Naive thymus-derived CD8-positive, alpha-beta T cell (primary cell): ENCODE measurements at regions not wholly inside any gene's neighbourhood (a gene's known extent, or its start where the extent isn't known, plus 50 kb on each side); places are given as distances from the start of the nearest gene placed in this dataset.
"Not testable (repeated sequence)": the region's sequence is repeated elsewhere in the genome, so short reads cannot be mapped to it uniquely, and the experiment has no call there.

Experiments
- ATAC-seq, 2 donors: fragments of 150-1000 bp; cut with Tn5 transposase in 1 of 2; sonication (Bioruptor Pico), chemical (Tn5 transposase) in 1 of 2; 1 replicate in 1 of 2; 2 replicates in 1 of 2; pipeline ENCODE4 v1.10.0; 2021; ENCODE audit warnings: mild to moderate bottlenecking in 2 of 2, moderate library complexity in 2 of 2
- POLR2A ChIA-PET: fragments of 350-600 bp; sonication (Branson Sonifier 250); formaldehyde crosslinking; loops from one replicate; lab custom pipeline; 2021; ENCODE audit warnings: antibody characterized with exemption; lab: Charles Lee
- DNase-seq, 10 donors: peaks; one replicate each; pipeline versions ENCODE4 v3.0.0 to v3.0.0-alpha.2; 2020 to 2022
- H3K27ac Mint-ChIP-seq, 10 donors: one replicate each; pipeline ENCODE4 v1.8.0; 2020 to 2022; ENCODE audit warnings: mild to moderate bottlenecking in 10 of 10, mixed read lengths in 10 of 10, moderate library complexity in 4 of 10, inconsistent platforms in 1 of 10
- H3K27me3 Mint-ChIP-seq, 5 donors: one replicate each; pipeline ENCODE4 v1.8.0; 2021 to 2022; ENCODE audit warnings: mixed read lengths in 5 of 5
- H3K36me3 Mint-ChIP-seq, 3 donors: one replicate each; pipeline ENCODE4 v1.8.0; 2020 to 2022; ENCODE audit warnings: mixed read lengths in 3 of 3, mild to moderate bottlenecking in 2 of 3, inconsistent platforms in 1 of 3
- H3K4me1 Mint-ChIP-seq, 4 donors: one replicate each; pipeline ENCODE4 v1.8.0; 2021 to 2022; ENCODE audit warnings: mixed read lengths in 4 of 4
- H3K4me3 Mint-ChIP-seq, 10 donors: one replicate each; pipeline ENCODE4 v1.8.0; 2020 to 2022; ENCODE audit warnings: mild to moderate bottlenecking in 10 of 10, mixed read lengths in 10 of 10, moderate library complexity in 6 of 10, inconsistent platforms in 1 of 10
- H3K9me3 Mint-ChIP-seq, 9 donors: one replicate each; pipeline ENCODE4 v1.8.0; 2020 to 2022; ENCODE audit warnings: mixed read lengths in 9 of 9, mild to moderate bottlenecking in 3 of 9, inconsistent platforms in 1 of 9, moderate library complexity in 1 of 9

DNA sequence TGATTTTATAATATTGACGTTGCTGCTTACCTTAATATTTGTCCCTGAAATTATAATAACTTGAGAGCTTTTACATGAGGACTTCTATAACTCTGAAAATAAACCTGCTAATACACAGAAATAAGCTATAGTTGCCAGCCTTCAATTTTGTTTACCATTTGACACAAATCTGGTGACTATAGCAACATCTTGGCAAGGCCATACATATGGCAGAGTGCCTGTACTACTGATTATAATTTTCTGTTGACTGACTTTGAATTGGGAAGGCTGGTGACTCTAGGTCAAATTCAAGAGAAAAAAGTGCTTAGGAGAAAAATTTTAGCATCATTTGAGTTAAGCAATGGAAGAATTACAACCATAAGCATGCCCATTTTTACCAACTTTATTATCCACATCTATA, 581.4 kb upstream of the PTPRD start:
- H3K4me3 Mint-ChIP-seq = no peak overlapping the region
- peaks cover 3 to 35% (median 17%) of the 10 kb centered on the region in 9 donors for H3K9me3 Mint-ChIP-seq
- no peak overlapping the region for H3K27ac Mint-ChIP-seq
- ATAC-seq = no peak
- POLR2A ChIA-PET = no interaction called here
- no peaks in the 10 kb centered on the region for H3K4me1 Mint-ChIP-seq
- no peaks in the 10 kb centered on the region for H3K27me3 Mint-ChIP-seq
- DNase-seq = no peak
- H3K36me3 Mint-ChIP-seq = no peaks in the 10 kb centered on the region

DNA sequence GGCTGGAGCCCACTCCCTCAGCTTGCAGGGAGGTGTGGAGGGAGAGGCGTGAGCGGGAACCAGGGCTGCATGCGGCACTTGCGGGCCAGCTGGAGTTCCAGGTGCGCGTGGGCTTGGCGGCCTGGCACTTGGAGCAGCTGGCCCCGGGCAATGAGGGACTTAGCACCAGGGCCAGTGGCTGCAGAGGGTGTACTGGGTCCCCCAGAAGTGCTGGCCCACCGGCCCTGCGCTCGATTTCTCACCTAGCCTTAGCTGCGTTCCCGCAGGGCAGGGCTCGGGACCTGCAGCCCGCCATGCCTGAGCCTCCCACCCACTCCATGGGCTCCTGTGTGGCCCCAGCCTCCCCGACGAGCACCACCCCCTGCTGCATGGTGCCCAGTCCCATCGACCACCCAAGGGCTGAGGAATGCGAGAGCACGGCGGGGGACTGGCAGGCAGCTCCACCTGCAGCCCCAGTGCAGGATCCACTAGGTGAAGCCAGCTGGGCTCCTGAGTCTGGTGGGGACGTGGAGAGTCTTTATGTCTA, 584.1 kb upstream of the PTPRD start:
- H3K27me3 Mint-ChIP-seq, POLR2A ChIA-PET, H3K36me3 Mint-ChIP-seq, H3K27ac Mint-ChIP-seq, H3K4me3 Mint-ChIP-seq, ATAC-seq, H3K4me1 Mint-ChIP-seq, DNase-seq: not testable (repeated sequence)
- H3K9me3 Mint-ChIP-seq = peaks cover 4 to 22% (median 10%) of the 10 kb centered on the region in 9 donors

DNA sequence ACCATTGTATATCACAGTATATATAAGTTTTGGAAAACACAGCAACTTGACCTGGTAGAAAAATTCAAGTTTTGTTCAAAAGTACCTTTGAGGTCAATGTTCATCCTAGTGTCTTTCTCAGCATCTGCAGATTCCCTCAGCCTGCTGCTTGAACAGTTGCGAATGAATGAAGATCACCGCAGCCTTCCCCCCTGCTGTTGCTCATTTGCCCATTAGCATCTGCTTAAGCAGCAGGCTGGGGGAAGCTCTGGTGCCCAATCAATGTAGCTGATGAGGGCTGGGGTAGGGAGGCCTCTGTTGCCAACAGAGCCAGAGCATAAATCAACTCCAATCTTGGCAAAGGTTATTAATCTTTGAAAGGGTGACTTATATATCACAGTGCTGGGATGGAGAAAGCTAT, 586.5 kb upstream of the PTPRD start:
- ATAC-seq = no peak
- no peak overlapping the region for H3K4me3 Mint-ChIP-seq
- H3K36me3 Mint-ChIP-seq = no peaks in the 10 kb centered on the region
- no peaks in the 10 kb centered on the region for H3K4me1 Mint-ChIP-seq
- H3K27ac Mint-ChIP-seq = no peak overlapping the region
- no peaks in the 10 kb centered on the region for H3K27me3 Mint-ChIP-seq
- H3K9me3 Mint-ChIP-seq = peaks cover 0 to 28% (median 12%) of the 10 kb centered on the region in 9 donors
- POLR2A ChIA-PET = no interaction called here
- DNase-seq = no peak

DNA sequence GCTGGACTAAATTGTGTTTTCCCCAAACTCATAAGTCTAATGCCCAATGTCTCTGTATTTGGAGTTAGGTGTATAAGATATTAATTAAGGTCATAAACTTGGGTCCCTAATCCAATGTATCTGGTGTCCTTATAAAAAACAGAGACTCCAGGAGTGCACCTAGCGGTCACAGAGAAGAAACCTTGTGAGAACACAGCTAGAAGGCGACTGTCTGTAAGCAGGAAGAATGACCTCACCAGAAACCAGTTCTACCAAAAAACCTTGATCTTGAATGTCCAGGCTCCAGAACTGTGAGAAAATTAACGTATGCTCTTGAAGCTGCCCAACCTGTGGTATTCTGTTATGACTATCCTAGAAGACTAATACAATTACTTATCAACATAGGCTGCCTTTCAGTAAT, 591.7 kb upstream of the PTPRD start:
- H3K27me3 Mint-ChIP-seq = no peaks in the 10 kb centered on the region
- no peaks in the 10 kb centered on the region for H3K4me1 Mint-ChIP-seq
- POLR2A ChIA-PET = no interaction called here
- ATAC-seq (no peak), DNase-seq (no peak)
- H3K4me3 Mint-ChIP-seq = no peak overlapping the region
- H3K9me3 Mint-ChIP-seq = peaks cover 0 to 21% (median 10%) of the 10 kb centered on the region in 9 donors
- H3K27ac Mint-ChIP-seq = no peak overlapping the region
- no peaks in the 10 kb centered on the region for H3K36me3 Mint-ChIP-seq

DNA sequence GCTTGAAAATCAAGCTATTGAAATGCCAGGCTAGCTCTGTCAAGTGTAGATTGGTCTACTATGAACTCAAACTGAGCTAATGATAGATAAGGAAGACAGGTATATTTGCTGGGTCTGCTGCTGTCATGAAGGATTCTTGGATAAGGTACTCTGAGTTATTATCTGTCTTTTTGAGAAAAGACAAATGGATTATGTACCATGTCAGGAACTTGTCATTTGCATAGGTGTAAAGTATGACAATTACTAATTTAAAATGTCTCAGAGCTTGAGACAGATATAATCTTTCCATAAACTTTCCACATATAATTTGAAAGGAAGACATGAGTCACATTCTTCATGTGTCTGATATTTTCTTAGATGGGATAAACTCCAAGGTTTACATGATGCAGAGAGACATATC, 594.1 kb upstream of the PTPRD start:
- POLR2A ChIA-PET = no interaction called here
- Mint-ChIP-seq H3K36me3 (no peaks in the 10 kb centered on the region), H3K9me3 (peaks cover 3 to 22% (median 10%) of the 10 kb centered on the region in 9 donors), H3K27ac (no peak overlapping the region), H3K27me3 (no peaks in the 10 kb centered on the region), H3K4me3 (no peak overlapping the region), H3K4me1 (no peaks in the 10 kb centered on the region)
- DNase-seq = no peak
- no peak for ATAC-seq

DNA sequence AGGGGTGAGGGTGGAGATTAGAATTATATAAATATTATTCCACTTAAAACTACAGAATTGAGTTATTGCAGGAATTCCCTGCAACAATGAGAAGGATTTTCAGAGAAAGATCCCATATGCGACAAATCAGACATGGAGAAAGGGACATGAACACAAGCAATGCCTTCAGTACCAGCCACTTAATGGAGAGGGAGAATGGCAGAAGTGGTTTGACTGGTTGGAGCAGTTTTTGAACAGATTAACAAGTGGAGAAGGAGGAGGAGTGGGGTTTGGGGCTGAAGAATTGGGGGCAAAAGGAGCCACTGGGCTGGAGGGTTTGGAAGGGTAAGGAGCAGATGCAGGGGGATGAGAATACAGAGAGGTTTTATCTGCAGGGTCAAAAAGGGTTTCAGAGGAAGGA, 620.9 kb upstream of the PTPRD start:
- no peak for ATAC-seq
- H3K4me3 Mint-ChIP-seq = no peak overlapping the region

DNA sequence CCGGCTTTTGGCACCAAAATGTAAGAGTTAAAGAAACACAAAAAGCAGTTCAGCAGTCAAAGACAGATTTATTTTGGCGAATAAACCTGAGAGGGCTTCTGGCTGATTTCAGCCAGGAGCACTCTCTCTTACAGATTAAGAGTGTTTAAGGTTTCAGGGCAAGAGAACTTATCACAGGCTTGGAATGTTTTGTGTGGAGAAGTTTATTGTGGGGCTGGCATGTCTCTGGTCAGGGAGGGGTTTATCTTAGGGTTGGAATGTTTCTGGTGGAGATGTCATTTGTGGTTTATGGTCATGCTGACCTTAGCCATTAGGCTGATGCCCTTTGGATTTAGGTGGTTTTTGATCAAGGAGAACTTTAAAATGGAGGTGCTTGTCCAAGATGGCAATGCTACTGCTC, 622.3 kb upstream of the PTPRD start:
- Mint-ChIP-seq H3K9me3 (peaks cover 6 to 58% (median 34%) of the 10 kb centered on the region in 9 donors), H3K27me3 (no peaks in the 10 kb centered on the region), H3K4me3 (no peak overlapping the region), H3K27ac (no peak overlapping the region), H3K36me3 (no peaks in the 10 kb centered on the region), H3K4me1 (no peaks in the 10 kb centered on the region)
- DNase-seq (no peak), ATAC-seq (no peak)
- POLR2A ChIA-PET = no interaction called here

More for the DNA sequence above, 620.9 kb upstream of the PTPRD start:
- Mint-ChIP-seq H3K4me1 (no peaks in the 10 kb centered on the region), H3K27me3 (no peaks in the 10 kb centered on the region), H3K27ac (no peak overlapping the region), H3K36me3 (no peaks in the 10 kb centered on the region), H3K9me3 (peaks cover 6 to 62% (median 31%) of the 10 kb centered on the region in 9 donors)
- DNase-seq = no peak
- POLR2A ChIA-PET = no interaction called here

DNA sequence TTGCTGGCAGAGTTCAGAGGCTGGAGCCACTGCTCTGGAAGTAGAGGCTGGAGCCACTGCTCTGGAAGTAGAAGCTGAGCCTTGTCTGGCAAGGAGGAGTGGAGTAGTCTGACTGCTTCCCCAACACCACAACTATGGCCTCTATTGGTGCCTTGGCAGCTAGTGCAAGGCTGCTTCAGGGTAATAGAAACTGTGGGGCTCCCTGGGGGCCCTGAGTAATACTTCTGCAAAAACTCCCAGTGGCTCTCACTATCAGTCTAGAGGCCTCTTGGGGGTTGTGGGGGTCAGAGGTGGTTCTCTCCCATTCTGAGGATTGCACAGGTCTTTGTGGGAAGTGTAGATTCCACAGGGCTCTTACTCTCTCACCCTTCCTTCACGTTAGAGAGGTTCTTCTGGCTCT, 629.0 kb upstream of the PTPRD start:
- H3K27me3 Mint-ChIP-seq = no peaks in the 10 kb centered on the region

DNA sequence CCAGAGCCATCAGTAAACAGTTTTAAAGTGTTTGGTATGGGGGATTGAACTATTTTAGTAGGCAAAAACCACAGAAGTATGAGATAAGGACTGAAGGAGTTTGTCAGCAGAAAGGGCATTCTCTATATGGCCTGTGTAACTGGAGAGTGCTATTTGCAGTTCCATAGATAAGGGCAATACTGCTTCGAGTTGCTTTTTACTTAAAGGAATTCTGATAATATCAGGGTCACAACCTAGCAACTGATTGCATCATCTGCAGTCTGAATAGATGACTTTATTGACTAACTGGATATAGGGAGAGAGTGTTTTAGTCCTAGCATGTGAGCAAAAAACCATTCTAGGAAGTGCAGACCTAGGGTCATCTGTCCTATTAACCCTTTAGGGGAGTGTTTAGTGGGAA, 645.2 kb upstream of the PTPRD start:
- Mint-ChIP-seq H3K27ac (no peak overlapping the region), H3K4me1 (peaks cover 0 to 2% (median 0%) of the 10 kb centered on the region in 4 donors), H3K27me3 (no peaks in the 10 kb centered on the region), H3K36me3 (peaks cover 0 to 8% (median 0%) of the 10 kb centered on the region in 3 donors), H3K9me3 (peaks cover 0 to 49% (median 18%) of the 10 kb centered on the region in 9 donors), H3K4me3 (no peak overlapping the region)
- POLR2A ChIA-PET = no interaction called here
- DNase-seq (no peak), ATAC-seq (no peak)

More for the DNA sequence above, 629.0 kb upstream of the PTPRD start:
- no peaks in the 10 kb centered on the region for H3K4me1 Mint-ChIP-seq
- no peak overlapping the region for H3K27ac Mint-ChIP-seq
- H3K9me3 Mint-ChIP-seq = peaks cover 13 to 52% (median 19%) of the 10 kb centered on the region in 9 donors
- no peak overlapping the region for H3K4me3 Mint-ChIP-seq
- DNase-seq (no peak), ATAC-seq (no peak)
- POLR2A ChIA-PET = no interaction called here
- H3K36me3 Mint-ChIP-seq = peaks cover 0 to 14% (median 0%) of the 10 kb centered on the region in 3 donors

DNA sequence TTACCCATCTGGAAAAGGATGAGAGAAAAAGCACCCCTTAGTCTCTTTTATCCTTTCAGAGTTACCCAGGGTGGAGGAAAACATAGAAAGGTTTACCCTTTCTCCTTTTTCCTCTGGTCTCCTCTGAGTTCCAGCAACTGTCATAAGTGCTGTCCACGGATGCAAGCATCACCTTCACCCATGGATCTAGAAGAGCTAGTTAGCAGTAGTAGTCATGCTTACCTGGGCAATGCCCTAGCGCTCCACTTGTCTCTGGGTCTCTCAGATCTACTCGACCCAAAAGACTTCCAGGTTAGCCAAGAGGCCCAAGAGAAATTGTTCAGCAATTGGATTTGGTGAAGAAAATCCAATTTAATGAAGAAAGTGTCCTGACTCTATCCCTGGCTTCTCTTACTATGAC, 656.2 kb upstream of the PTPRD start:
- no peak overlapping the region for H3K4me3 Mint-ChIP-seq
- H3K4me1 Mint-ChIP-seq = no peaks in the 10 kb centered on the region
- ATAC-seq = no peak
- H3K36me3 Mint-ChIP-seq = peaks cover 0 to 6% (median 0%) of the 10 kb centered on the region in 3 donors
- POLR2A ChIA-PET = no interaction called here
- H3K27me3 Mint-ChIP-seq = no peaks in the 10 kb centered on the region
- DNase-seq = no peak
- peaks cover 0 to 35% (median 15%) of the 10 kb centered on the region in 9 donors for H3K9me3 Mint-ChIP-seq
- H3K27ac Mint-ChIP-seq = no peak overlapping the region

DNA sequence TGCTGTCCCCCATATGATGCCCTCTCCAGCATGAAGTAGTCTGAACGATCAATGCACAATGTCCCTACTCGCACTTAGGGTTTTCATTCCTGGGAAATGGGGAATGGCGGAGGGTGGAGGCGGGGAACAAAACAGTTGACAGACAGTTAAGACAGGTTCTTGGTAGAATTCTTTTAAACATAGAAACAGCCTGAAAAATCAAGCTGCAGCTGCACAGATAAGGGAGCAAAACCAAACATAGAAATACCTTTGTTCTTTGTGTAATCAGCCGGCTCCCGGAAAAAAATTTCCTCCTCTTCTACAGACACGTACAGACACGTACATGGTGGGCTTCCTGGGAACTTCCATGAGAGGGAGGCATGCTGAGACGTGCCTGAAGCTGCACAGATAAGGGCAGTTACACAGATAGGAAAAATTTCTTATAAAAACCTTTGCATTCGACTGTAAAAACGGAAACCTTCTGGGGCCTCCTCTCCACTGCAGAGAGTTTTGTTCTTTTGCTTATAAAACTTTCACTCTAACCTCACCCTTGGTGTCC, 662.4 kb upstream of the PTPRD start:
- Mint-ChIP-seq H3K27me3 (no peaks in the 10 kb centered on the region), H3K36me3 (peaks cover 0 to 6% (median 0%) of the 10 kb centered on the region in 3 donors), H3K9me3 (peaks cover 0 to 28% (median 8%) of the 10 kb centered on the region in 9 donors), H3K27ac (no peak overlapping the region), H3K4me1 (no peaks in the 10 kb centered on the region), H3K4me3 (no peak overlapping the region)
- POLR2A ChIA-PET = no interaction called here
- DNase-seq (no peak), ATAC-seq (no peak)

DNA sequence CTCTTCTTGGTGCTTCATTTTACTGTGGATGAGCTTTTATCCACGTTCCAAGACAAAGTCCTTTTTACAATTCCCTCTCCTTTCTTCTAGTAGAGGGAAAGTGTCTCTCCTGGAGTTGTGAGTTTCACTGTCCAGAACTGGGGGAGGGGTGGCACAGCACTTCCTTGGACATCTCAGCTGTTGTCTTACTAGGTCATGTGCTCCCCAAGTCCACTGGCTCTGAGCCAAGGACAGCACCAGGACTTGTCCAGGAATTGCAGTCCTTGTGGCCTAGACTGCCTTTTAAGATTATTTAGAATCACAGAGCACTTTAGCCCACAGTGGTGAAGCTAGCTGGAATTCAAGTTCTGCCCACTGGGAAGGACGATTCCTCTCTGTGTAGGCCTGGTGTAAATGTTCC, 700.2 kb upstream of the PTPRD start:
- no peaks in the 10 kb centered on the region for H3K36me3 Mint-ChIP-seq
- H3K27me3 Mint-ChIP-seq = no peaks in the 10 kb centered on the region
- no peak overlapping the region for H3K27ac Mint-ChIP-seq
- H3K9me3 Mint-ChIP-seq = peaks cover 5 to 42% (median 15%) of the 10 kb centered on the region in 9 donors
- DNase-seq = no peak
- no peak for ATAC-seq
- no peaks in the 10 kb centered on the region for H3K4me1 Mint-ChIP-seq
- POLR2A ChIA-PET = no interaction called here
- no peak overlapping the region for H3K4me3 Mint-ChIP-seq

DNA sequence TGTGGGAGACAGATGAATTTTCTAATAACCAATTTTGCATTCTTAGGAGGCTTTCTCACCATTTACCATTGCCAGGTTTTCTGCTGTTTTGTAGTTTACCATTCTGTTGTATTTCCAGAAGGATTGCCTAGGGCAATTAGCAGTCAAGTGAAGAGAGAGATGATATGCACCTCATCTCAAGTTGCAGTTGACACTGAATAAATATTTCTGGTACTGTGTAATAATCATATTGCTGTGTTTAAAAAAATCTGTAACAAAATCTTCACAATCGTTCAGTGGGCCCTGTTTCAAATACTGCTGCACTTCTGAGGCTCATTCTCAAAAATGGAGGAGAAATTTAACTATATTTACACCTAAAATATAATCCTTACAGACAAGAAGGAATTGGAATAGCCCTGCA, 706.1 kb upstream of the PTPRD start:
- H3K9me3 Mint-ChIP-seq = peaks cover 0 to 23% (median 6%) of the 10 kb centered on the region in 9 donors
- no peaks in the 10 kb centered on the region for H3K36me3 Mint-ChIP-seq
- H3K4me1 Mint-ChIP-seq = no peaks in the 10 kb centered on the region
- H3K27me3 Mint-ChIP-seq = no peaks in the 10 kb centered on the region
- DNase-seq (no peak), ATAC-seq (no peak)
- no peak overlapping the region for H3K27ac Mint-ChIP-seq
- H3K4me3 Mint-ChIP-seq = no peak overlapping the region
- POLR2A ChIA-PET = no interaction called here

DNA sequence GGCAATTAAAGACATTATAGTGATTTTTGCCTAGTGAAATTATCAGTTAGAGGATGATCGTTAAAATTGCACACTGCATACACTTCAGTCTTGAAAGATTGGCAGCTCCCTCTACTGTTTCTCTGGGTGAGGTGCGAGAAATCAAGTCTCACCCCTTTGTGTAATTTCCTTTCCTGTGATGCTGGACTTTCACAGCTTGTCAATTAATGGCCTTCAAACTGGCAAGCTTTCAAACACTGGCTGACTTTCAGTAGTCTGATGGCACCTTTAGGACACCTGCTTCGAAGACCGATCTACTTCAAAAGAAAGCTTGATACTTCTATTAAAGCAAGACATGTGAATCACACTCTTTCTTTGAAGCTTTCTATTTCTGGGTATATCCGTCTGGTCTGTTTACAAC, 706.7 kb upstream of the PTPRD start:
- H3K27ac Mint-ChIP-seq = no peak overlapping the region
- POLR2A ChIA-PET = no interaction called here
- no peaks in the 10 kb centered on the region for H3K27me3 Mint-ChIP-seq
- H3K9me3 Mint-ChIP-seq = peaks cover 0 to 21% (median 8%) of the 10 kb centered on the region in 9 donors
- H3K36me3 Mint-ChIP-seq = no peaks in the 10 kb centered on the region
- H3K4me1 Mint-ChIP-seq = no peaks in the 10 kb centered on the region
- ATAC-seq (no peak), DNase-seq (no peak)
- H3K4me3 Mint-ChIP-seq = no peak overlapping the region
